ENCODE measurements at regions not wholly inside any gene's neighbourhood (a gene's known extent, or its start where the extent isn't known, plus 50 kb on each side); places are given as distances from the start of the nearest gene placed in this dataset.

GRCh38 chr2:133653056-133653455, 84.8 kb upstream of the NCKAP5 start:
- no peak for TF ChIP-seq CTCF (IDR thresholded peaks at IDR 0.05; ENCODE audit: low read depth, low read length)
- DNase-seq (ENCODE audit: extremely low read depth, low read depth) = no peak

GRCh38 chr2:133654949-133655348, 86.7 kb upstream of the NCKAP5 start:
- no peak for DNase-seq (ENCODE audit: extremely low read depth, low read depth)
- TF ChIP-seq CTCF (IDR thresholded peaks at IDR 0.05; ENCODE audit: low read depth, low read length) = no peak

GRCh38 chr2:133655610-133656009, 87.3 kb upstream of the NCKAP5 start:
- no peak for DNase-seq (ENCODE audit: extremely low read depth, low read depth)
- TF ChIP-seq CTCF (IDR thresholded peaks at IDR 0.05; ENCODE audit: low read depth, low read length) = no peak

- no peak for DNase-seq (ENCODE audit: extremely low read depth, low read depth)
- TF ChIP-seq CTCF (IDR thresholded peaks at IDR 0.05; ENCODE audit: low read depth, low read length) = no peak
Measured at GRCh38 chr2:133657591-133657990, 89.3 kb upstream of the NCKAP5 start.

GRCh38 chr2:133658020-133658903, 90.0 kb upstream of the NCKAP5 start:
- no peak for TF ChIP-seq CTCF (IDR thresholded peaks at IDR 0.05; ENCODE audit: low read depth, low read length)
- DNase-seq (ENCODE audit: extremely low read depth, low read depth) = no peak

GRCh38 chr2:133660510-133660909, 92.2 kb upstream of the NCKAP5 start:
- no peak for DNase-seq (ENCODE audit: extremely low read depth, low read depth)
- no peak for TF ChIP-seq CTCF (IDR thresholded peaks at IDR 0.05; ENCODE audit: low read depth, low read length)

GRCh38 chr2:133661392-133661791, 93.1 kb upstream of the NCKAP5 start:
- DNase-seq (ENCODE audit: extremely low read depth, low read depth) = no peak
- TF ChIP-seq CTCF (IDR thresholded peaks at IDR 0.05; ENCODE audit: low read depth, low read length) = no peak
